Hematopoietic multipotent progenitor cell treated with erythropoietin and hydrocortisone succinate and interleukin-3 and kit ligand, for 4 days (in vitro differentiated cells): ENCODE measurements at regions not wholly inside any gene's neighbourhood (a gene's known extent, or its start where the extent isn't known, plus 50 kb on each side); places are given as distances from the start of the nearest gene placed in this dataset.

Source experiments
- DNase-seq: peaks from one replicate; pipeline ENCODE4 v3.0.0-alpha.2; 2015

GRCh38 chr17:59451706-59452105 is 113.7 kb upstream of the DHX40 start:
- no peak for DNase-seq

GRCh38 chr17:59454633-59455105 is 110.7 kb upstream of the DHX40 start:
- DNase-seq = no peak

GRCh38 chr17:59456428-59456827 is 109.0 kb upstream of the DHX40 start:
- peak; percentile 16 for DNase-seq

DNA sequence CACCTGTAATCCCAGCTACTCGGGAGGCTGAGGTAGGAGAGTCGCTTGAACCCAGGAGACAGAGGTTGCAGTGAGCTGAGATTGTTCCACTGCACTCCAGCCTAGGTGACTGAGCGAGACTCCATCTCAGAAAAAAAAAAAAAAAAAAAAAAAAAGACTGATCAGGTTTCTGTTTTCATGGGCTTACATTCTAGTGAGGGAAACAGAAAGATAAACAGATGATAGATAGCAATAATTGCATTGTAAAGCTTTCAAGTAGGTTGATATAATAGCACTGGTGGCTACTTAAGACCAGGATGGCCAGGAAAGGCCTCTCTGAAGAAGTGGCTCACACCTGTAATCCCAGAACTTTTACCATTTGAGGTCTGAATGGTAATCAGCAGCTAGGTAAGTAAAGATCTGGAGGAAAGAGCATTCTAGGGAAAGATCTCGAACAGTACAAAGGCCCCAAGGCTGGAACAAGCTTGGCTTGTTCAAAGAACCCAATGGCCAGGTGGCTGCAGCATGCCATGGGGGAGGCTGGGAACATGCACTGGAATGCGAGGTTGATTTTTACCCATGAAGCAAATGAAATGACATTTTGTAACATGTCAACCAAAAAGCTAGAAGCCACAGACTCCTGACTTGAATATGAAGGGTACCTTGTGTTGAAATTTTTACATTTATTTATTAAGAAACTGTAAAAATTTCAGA is 108.3 kb upstream of the DHX40 start:
- no peak for DNase-seq

- no peak for DNase-seq
These were observed 103.0 kb upstream of the DHX40 start for GRCh38 chr17:59462385-59462784.

- DNase-seq = no peak
These were observed 101.2 kb upstream of the DHX40 start for GRCh38 chr17:59464246-59464645.

DNA sequence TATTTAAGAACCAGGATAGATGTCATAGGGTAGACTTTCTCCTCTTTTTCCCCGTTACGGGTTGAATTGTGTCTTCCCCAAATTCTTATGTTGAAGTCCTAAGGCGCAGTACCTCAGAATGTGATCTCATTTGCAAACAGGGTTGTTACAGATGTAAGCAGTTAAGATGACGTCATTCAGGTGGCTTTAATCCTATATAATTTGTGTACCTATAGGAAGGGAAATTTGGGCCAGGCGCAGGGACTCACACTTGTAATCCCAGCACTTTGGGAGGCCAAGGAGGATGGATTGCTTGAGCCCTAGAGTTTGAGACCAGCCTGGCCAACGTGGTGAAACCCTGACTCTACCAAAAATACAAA is 99.5 kb upstream of the DHX40 start:
- no peak for DNase-seq

DNA sequence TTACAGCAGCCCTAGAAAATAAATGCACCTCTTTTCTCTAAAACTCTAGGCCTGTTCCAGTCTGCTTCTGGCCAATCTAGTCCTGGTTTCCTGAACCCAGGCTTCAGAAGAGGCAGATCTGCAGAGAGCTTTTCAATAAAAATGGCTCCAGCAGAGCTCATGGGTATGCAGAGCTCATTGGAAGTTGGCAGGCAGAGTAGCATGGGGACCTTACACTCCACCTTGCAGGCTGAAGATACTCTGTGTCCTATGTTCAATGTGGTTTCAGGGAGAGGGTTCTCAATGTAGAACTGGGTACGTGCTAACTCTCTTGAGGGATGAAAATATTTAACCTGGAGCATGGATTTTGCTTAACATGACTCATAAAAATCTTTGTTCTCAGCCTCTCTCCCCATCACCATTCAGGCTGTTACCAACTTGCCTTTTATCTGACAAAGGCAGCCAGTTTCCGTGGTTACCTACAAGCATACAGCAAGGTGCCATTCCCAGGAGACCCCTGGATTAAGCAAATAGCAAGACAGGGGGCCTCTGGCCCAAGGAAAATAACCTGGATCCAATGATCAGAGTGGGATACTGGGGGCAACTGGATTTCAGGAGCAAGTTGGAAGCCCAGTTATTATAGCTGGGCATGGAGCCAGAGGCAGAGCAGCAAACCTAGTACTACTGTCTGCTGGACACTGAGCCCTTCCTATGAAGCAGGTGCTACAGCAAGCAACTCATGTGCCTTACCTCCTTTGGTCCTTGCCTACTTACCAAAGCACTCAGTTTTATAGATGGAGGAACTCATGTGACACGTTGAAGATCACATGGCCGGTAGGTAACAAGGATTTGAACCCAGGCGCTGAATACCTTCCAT is 98.2 kb upstream of the DHX40 start:
- no peak for DNase-seq

GRCh38 chr17:59469786-59470485 is 95.5 kb upstream of the DHX40 start:
- DNase-seq = no peak

DNA sequence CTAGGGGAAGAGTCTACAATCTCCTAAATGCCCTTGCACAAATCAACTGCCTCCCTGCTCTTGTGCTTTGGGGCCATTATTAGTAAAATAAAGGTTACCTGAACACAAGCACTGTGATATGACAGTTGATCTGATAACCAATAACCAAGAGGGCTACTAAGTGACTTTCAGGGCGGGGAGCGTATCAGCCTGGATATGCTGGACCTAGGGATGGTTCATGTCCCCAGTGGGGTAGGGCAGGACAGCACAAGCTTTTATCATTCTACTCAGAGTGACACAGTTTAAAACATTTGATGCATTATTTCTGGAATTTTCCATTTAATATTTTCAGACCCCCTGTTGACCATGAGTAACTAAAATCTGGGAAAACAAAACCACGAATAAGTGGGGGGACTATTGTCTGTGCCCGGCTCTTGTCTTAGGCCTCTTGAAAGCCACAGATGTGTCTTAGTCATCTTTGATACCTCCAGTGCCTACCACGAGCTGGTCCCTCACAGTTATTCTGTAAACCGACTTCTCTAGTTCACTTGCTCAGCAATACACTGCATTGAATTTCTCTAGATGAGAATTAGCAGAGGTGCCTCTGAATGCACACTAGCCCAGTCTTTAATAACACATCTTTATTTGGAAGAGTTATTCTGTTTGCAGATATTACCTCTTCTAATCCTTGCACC is 94.6 kb upstream of the DHX40 start:
- DNase-seq = no peak

- DNase-seq = no peak
These were observed 89.0 kb upstream of the DHX40 start for GRCh38 chr17:59476413-59476812.

DNA sequence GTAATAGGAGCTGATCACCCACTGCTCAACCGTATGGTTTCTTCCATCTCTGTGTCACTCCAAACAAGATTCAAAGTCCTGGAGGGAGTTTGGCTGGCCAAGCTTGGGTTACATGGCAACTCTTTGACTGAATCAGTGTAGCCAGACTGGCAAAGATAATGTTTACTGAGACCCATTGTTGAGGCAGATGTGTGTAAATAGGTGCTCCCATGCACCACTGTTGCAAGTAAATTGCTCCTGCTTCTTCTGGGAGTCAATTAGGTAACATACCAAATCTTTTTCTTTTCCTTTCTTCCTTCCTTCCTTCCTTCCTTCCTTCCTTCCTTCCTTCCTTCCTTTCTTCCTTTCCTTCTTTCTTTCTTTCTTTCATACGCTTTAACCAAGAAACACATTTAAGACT is 86.3 kb upstream of the DHX40 start:
- no peak for DNase-seq

DNA sequence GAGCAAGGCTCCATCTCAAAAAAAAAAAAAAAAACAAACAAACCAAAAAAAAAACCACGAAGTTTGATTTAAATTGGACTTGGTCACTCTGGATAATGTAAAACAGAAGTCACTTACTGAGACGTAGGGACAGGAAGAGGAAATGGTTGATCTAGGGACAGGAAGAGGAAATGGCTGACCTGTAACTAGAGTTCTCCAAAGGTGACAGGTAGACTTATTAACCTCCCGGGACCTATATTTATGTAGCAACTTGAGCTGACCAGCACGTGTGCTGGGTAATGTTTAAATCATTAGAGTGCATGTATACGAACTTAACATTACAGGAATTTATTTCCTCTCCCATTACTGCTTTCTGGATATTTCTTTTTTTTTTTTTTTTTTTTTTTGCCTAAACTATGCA is 81.5 kb upstream of the DHX40 start:
- no peak for DNase-seq

- DNase-seq = no peak
These were observed 80.4 kb upstream of the DHX40 start for GRCh38 chr17:59485015-59485414.

DNA sequence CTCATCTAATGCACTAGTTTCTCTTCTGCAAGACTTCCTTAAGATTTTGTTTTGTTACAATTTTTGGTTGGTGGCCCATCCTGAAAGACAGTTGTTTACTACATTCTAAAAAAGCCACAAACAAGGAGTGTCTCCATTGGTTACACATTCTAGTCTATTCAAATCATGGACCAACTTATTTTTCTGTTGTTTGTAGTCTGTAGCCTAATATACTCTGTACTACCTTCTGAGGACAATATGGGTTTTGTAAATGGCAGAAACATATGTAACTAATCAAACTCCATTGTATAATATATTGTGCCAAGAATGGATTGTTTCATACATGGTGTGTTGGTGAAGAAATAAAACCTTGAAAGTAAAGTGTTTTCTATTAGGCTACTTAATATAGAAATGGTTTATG is 79.5 kb upstream of the DHX40 start:
- no peak for DNase-seq

DNA sequence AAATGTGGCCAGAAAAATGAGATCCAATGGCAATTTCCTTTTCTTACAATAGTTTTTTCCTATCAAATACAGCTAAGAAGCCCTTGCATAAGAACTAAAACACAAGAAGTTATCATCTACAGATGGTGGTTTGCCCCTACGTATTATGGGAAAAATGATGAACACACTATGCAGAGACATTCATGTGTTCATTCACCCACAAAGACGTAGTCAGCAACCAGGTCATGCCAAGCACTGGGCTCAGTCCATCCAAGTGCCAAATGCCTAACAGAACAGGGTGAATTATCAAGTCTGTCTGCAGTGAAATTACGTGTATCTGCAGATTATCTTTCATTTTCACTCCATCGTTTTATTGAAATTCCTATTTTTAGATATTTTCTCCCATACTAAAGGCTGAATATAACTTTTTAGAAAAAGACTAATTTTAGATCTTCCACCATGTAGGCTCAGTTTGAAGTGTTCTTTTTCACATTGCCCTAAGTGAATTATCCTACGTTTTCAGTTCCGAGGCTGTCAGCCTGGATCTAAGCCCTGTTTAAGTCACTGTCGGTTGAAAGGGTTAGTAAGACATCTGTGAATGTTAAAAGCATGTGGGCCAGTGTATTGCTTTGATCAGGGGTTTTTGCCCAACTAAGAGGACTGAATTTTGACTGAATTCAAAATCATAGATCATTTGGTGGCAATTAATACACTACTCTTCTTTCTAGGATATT is 78.1 kb upstream of the DHX40 start:
- no peak for DNase-seq

DNA sequence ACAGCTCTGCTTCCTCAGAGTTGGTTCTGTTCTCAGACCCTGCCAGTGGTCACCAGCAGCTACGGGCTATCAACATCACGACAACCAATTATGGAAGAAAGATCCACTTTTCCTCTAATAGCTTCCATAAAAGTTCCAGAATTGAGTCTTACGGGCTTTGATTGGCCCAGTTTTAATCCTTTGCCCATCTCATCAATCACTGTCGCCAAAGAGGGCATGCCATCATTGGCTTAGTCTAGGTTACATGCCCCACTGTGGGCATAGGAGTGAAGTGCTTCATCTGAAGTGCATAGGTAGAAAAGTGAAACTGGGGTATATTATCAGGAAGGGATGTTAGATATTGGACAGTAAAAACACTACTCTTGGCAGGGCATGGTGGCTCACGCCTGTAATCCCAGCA is 76.6 kb upstream of the DHX40 start:
- DNase-seq = no peak

DNA sequence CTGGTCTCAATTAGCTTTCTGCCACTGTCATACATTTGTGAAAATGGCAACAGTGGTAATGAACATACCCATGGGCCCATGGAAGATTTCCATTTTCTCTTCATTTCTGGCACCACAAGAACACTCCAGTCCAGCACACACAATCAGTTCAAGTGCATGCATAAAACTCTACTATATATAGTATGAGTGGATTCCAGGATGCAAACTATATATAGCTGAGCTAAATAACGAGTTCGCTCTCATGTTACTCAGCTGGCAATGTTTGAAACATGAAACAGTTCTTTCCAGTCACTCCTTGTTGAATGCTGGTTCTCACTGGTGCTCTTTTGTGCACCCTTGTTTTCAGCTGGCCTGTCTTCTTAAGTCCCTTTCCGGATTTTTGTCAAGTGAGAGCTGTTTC is 75.2 kb upstream of the DHX40 start:
- no peak for DNase-seq

- DNase-seq = no peak
These were observed 73.9 kb upstream of the DHX40 start for GRCh38 chr17:59491353-59492090.

DNA sequence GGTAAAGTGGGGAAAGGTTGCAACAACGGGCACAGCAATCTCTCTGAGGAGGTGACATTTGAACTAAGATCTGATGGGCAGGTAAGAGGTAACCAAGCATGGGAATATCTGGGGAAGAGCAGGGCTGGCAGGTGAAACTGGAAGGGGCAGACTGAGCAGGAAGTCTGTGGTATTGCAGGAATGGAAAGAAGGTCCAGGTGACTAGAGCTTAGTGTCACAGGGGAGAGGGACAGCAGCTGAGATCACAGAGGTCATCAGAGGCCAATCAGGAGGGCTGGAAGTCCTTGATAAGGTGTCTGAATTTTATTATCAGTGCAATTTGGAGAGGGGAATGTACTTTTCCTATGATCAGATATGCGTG is 73.3 kb upstream of the DHX40 start:
- no peak for DNase-seq

DNA sequence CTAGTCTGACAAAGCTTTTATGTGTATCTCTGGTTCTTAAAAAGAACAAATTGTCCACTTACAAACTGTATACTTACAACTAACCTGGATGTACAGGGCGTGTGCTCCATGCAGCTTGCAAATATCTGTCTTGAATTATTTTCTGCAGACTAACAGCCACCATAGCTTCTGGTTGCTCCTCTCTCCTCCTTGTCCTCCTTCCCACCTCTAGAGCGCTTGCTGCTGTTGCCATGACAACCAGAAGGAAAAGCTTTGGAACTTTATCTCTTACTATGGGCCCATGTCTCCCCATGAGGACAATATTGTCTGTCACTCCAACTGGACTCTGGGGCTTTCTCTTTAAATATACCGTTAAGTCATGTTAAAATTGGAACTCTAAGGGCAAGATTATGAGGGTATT is 71.5 kb upstream of the DHX40 start:
- DNase-seq = no peak
